ENCODE measurements at regions not wholly inside any gene's neighbourhood (a gene's known extent, or its start where the extent isn't known, plus 50 kb on each side); places are given as distances from the start of the nearest gene placed in this dataset.

GRCh38 chr2:23078784-23079434, 306.1 kb upstream of the KLHL29 start:
- no peak for DNase-seq

GRCh38 chr2:23083966-23084365, 301.0 kb upstream of the KLHL29 start:
- no peak for DNase-seq

- no peak for DNase-seq
These were observed 294.0 kb upstream of the KLHL29 start for GRCh38 chr2:23091019-23091418.

- DNase-seq = no peak
These were observed 293.1 kb upstream of the KLHL29 start for GRCh38 chr2:23091900-23092299.

GRCh38 chr2:23092831-23093230, 292.1 kb upstream of the KLHL29 start:
- no peak for DNase-seq

- DNase-seq = no peak
These were observed 291.5 kb upstream of the KLHL29 start for GRCh38 chr2:23093513-23093912.

GRCh38 chr2:23096906-23097602, 287.9 kb upstream of the KLHL29 start:
- DNase-seq = no peak

- no peak for DNase-seq
These were observed 284.6 kb upstream of the KLHL29 start for GRCh38 chr2:23100406-23100805.

GRCh38 chr2:23106242-23106785, 278.7 kb upstream of the KLHL29 start:
- DNase-seq = no peak

- DNase-seq = no peak
These were observed 277.5 kb upstream of the KLHL29 start for GRCh38 chr2:23107327-23107941.

- no peak for DNase-seq
These were observed 273.7 kb upstream of the KLHL29 start for GRCh38 chr2:23111263-23111662.

GRCh38 chr2:23112517-23112916, 272.5 kb upstream of the KLHL29 start:
- DNase-seq = no peak

- no peak for DNase-seq
These were observed 270.7 kb upstream of the KLHL29 start for GRCh38 chr2:23114299-23114698.

- no peak for DNase-seq
These were observed 266.7 kb upstream of the KLHL29 start for GRCh38 chr2:23118313-23118712.

- DNase-seq = no peak
These were observed 266.1 kb upstream of the KLHL29 start for GRCh38 chr2:23118894-23119293.

GRCh38 chr2:23120161-23120560, 264.8 kb upstream of the KLHL29 start:
- no peak for DNase-seq

GRCh38 chr2:23121968-23122648, 262.9 kb upstream of the KLHL29 start:
- no peak for DNase-seq

- DNase-seq = no peak
These were observed 262.2 kb upstream of the KLHL29 start for GRCh38 chr2:23122681-23123215.

- no peak for DNase-seq
These were observed 261.3 kb upstream of the KLHL29 start for GRCh38 chr2:23123686-23124085.

- DNase-seq = no peak
These were observed 260.7 kb upstream of the KLHL29 start for GRCh38 chr2:23124214-23124750.

- no peak for DNase-seq
These were observed 257.5 kb upstream of the KLHL29 start for GRCh38 chr2:23127465-23127864.

- DNase-seq = no peak
These were observed 256.2 kb upstream of the KLHL29 start for GRCh38 chr2:23128684-23129292.
